ENCODE measurements at regions not wholly inside any gene's neighbourhood (a gene's known extent, or its start where the extent isn't known, plus 50 kb on each side); places are given as distances from the start of the nearest gene placed in this dataset.

- no peak for DNase-seq
- intact Hi-C loops (cut with DNase I, micrococcal nuclease), result no loop called here
Measured at GRCh38 chr18:67788310-67789164, 272.0 kb upstream of the DSEL start.

DNA sequence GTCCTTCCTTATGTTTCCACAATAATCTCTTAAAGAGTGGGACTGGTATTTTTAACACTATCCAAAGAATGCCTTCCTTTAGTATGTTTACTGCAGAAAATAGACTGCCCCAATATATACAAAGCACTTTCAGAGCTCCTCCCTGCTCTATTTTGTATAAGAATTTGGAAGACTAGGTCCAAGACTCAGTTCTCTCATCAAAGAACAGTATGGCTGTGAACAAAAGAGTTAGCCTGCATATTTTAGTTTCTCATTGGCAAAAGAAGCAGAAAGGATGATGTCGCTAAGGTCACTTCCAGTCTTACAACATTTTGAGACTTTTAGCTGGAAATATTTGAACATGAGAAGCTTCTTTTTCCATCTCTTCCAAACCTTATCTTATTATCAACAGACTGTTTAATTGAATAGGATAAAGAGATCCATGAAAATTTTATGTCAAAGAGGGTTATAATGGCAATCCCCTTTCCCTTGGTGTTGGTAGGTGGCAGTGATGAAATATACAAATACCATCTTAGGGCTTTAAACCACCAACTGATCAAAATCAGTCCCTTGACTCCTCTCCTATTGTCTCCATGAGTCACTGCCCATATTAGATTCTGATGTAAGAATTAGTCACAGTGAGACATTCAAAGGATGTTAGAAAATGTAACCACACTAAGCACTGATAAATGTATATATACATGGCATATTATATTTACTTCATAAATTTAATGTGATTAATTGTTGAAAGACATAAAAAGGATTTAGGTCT lies 266.9 kb upstream of the DSEL start:
- H3K36me3 ChIP-seq (ENCODE audit: low read depth), result no peaks in the 10 kb centered on the region
- no peak for DNase-seq
- H3K9me3 ChIP-seq, result no peaks in the 10 kb centered on the region
- H3K4me3 ChIP-seq, result no peak overlapping the region
- H3K4me1 ChIP-seq (ENCODE audit: low read depth), result no peaks in the 10 kb centered on the region
- ATAC-seq, result no peak
- intact Hi-C loops (cut with DNase I, micrococcal nuclease), result no loop called here
- TF ChIP-seq, protein P1, sequence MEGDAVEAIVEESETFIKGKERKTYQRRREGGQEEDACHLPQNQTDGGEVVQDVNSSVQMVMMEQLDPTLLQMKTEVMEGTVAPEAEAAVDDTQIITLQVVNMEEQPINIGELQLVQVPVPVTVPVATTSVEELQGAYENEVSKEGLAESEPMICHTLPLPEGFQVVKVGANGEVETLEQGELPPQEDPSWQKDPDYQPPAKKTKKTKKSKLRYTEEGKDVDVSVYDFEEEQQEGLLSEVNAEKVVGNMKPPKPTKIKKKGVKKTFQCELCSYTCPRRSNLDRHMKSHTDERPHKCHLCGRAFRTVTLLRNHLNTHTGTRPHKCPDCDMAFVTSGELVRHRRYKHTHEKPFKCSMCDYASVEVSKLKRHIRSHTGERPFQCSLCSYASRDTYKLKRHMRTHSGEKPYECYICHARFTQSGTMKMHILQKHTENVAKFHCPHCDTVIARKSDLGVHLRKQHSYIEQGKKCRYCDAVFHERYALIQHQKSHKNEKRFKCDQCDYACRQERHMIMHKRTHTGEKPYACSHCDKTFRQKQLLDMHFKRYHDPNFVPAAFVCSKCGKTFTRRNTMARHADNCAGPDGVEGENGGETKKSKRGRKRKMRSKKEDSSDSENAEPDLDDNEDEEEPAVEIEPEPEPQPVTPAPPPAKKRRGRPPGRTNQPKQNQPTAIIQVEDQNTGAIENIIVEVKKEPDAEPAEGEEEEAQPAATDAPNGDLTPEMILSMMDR (IDR thresholded peaks at IDR 0.05), result no peak

More at GRCh38 chr18:67788310-67789164, 272.0 kb upstream of the DSEL start:
- Histone ChIP-seq H3K36me3 (ENCODE audit: low read depth) (no peaks in the 10 kb centered on the region), H3K4me1 (ENCODE audit: low read depth) (no peaks in the 10 kb centered on the region), H3K9me3 (no peaks in the 10 kb centered on the region), H3K4me3 (no peak overlapping the region)
- ATAC-seq, result no peak
- TF ChIP-seq, protein P1 (IDR thresholded peaks at IDR 0.05), result no peak

DNA sequence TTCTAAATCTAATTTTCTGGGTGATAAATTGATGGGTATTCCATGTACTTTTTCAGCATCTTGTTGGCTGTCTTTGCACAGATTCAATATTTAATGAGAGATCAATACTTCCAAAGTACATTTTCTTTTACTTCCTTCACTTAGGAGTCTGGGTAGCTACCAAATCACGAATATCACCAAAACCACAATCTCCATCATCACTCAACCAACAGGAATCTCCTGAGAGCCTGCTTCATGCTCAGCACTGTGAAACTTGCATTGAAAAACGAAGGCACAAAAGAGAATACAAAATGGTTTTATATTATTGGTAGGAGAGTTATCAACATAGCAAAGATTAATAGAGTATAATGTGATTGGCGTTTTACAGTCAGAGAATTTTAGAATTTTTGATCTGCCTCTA lies 261.5 kb upstream of the DSEL start:
- H3K9me3 ChIP-seq, result no peaks in the 10 kb centered on the region
- TF ChIP-seq, protein P1 (IDR thresholded peaks at IDR 0.05), result no peak
- no peak for ATAC-seq
- H3K4me3 ChIP-seq, result no peak overlapping the region
- DNase-seq, result no peak
- no peaks in the 10 kb centered on the region for H3K4me1 ChIP-seq (ENCODE audit: low read depth)
- no peaks in the 10 kb centered on the region for H3K36me3 ChIP-seq (ENCODE audit: low read depth)
- intact Hi-C loops (cut with DNase I, micrococcal nuclease), result no loop called here

GRCh38 chr18:67776929-67777328 lies 260.4 kb upstream of the DSEL start:
- intact Hi-C loops (cut with DNase I, micrococcal nuclease), result no loop called here
- Histone ChIP-seq H3K36me3 (ENCODE audit: low read depth) (no peaks in the 10 kb centered on the region), H3K9me3 (no peaks in the 10 kb centered on the region), H3K4me3 (no peak overlapping the region), H3K4me1 (ENCODE audit: low read depth) (no peaks in the 10 kb centered on the region)
- no peak for DNase-seq
- TF ChIP-seq, protein P1 (IDR thresholded peaks at IDR 0.05), result no peak
- no peak for ATAC-seq

GRCh38 chr18:67771271-67771670 lies 254.8 kb upstream of the DSEL start:
- H3K9me3 ChIP-seq, result no peaks in the 10 kb centered on the region
- ATAC-seq (no peak), DNase-seq (no peak)
- H3K36me3 ChIP-seq (ENCODE audit: low read depth), result no peaks in the 10 kb centered on the region
- H3K4me3 ChIP-seq, result no peak overlapping the region
- no peaks in the 10 kb centered on the region for H3K4me1 ChIP-seq (ENCODE audit: low read depth)
- intact Hi-C loops (cut with DNase I, micrococcal nuclease), result no loop called here
- TF ChIP-seq, protein P1 (IDR thresholded peaks at IDR 0.05), result no peak
